Astrocyte of the cerebellum (primary cell): ENCODE measurements at regions not wholly inside any gene's neighbourhood (a gene's known extent, or its start where the extent isn't known, plus 50 kb on each side); places are given as distances from the start of the nearest gene placed in this dataset.
A peak's percentile ranks its signal among the peaks of the same experiment; 100 is the strongest.

Experiments used
- DNase-seq: peaks from one replicate; pipeline ENCODE4 v3.0.0-alpha.2; 2011; ENCODE audit warnings: low read depth
- H3K4me3 ChIP-seq: 2 replicates; pipeline ENCODE4 v1.5.1; 2011; ENCODE audit warnings: mild to moderate bottlenecking, low read depth, low read length, moderate library complexity
- CTCF ChIP-seq: IDR thresholded peaks from 2 replicates; pipeline ENCODE4 v1.5.1; 2012; ENCODE audit warnings: low read length, low read depth, moderate library complexity, mild to moderate bottlenecking; ENCODE audit errors: missing control alignments
- in situ Hi-C: cut with HindIII; loops from 2 replicates; pipeline ENCODE4 v1.10.0; 2017; ENCODE audit warnings: low sequenced_read_pairs

GRCh38 chr3:176969066-176969465, 228.2 kb downstream of the TBL1XR1 start:
- H3K4me3 ChIP-seq, result no peak overlapping the region
- no peak for DNase-seq
- in situ Hi-C loops, result no loop called here
- TF ChIP-seq CTCF, result no peak

DNA sequence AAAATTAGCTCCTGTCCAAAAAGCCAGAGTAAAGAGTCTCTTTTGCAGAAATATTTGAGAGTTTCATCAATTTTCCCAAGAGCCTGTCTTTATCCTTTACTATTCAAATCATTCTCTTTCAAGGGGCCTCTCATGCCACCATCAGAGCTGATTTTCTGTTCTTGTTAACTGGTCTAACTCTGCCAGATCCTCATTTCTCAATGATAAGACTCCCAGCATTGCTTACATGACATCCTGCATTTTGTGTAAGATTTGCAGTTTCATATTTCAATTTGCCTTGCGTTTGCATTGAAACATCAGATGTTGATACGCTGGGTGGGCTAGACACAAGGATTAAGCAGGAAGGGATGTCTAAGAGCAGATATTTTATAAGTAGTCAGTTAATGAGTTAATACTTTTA, 228.7 kb downstream of the TBL1XR1 start:
- no peak overlapping the region for H3K4me3 ChIP-seq
- TF ChIP-seq CTCF, result no peak
- no peak for DNase-seq
- in situ Hi-C loops, result no loop called here

- H3K4me3 ChIP-seq, result no peak overlapping the region
- in situ Hi-C loops, result no loop called here
- no peak for DNase-seq
- TF ChIP-seq CTCF, result no peak
Measured at GRCh38 chr3:176967522-176967921, 229.8 kb downstream of the TBL1XR1 start.

- TF ChIP-seq CTCF, result no peak
- in situ Hi-C loops, result no loop called here
- no peak overlapping the region for H3K4me3 ChIP-seq
- DNase-seq, result peak; percentile 49
Measured at GRCh38 chr3:176964661-176965060, 232.6 kb downstream of the TBL1XR1 start.

DNA sequence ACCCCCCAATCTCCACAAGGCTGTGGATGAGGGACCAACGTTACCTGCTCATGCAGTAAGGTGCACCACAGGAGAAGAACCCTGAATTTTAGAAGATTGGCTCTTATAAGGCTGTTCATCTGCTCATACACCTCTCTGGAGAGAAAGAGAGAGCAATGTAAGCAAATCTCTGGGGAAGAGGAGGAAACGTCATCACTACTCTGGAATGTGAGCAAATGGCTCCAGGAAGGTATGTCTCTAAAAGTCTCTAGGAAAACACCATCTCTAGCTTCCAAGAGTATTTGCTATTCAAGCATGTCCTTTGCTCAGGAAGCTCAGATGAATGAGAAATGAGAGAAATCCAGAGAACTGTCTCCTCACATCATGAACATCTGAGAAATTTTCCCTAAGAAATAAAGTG, 235.4 kb downstream of the TBL1XR1 start:
- H3K4me3 ChIP-seq, result no peak overlapping the region
- no peak for TF ChIP-seq CTCF
- in situ Hi-C loops, result no loop called here
- no peak for DNase-seq

GRCh38 chr3:176959867-176960266, 237.4 kb downstream of the TBL1XR1 start:
- TF ChIP-seq CTCF, result no peak
- no peak for DNase-seq
- H3K4me3 ChIP-seq, result no peak overlapping the region
- in situ Hi-C loops, result no loop called here

DNA sequence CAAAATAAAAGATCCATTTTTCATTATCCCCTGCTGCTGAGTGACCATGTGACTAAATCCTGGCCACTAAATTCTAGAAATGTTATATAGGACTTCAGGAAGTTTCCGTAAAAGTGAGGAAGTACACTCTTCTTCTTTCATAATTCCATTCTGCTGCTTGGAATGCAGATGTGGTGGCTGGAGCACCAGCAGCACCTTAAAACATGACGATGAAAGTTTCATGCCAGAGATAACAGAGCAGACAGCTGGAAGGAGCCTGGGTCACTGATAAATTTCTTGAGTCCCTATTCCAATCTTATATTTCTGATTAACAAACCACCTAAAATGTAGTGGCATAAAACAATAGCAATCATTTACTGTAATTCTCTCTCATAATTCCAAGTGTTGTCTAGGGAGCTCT, 238.7 kb downstream of the TBL1XR1 start:
- no peak for DNase-seq
- TF ChIP-seq CTCF, result no peak
- H3K4me3 ChIP-seq, result no peak overlapping the region
- in situ Hi-C loops, result no loop called here
